ENCODE measurements at regions not wholly inside any gene's neighbourhood (a gene's known extent, or its start where the extent isn't known, plus 50 kb on each side); places are given as distances from the start of the nearest gene placed in this dataset.

DNA sequence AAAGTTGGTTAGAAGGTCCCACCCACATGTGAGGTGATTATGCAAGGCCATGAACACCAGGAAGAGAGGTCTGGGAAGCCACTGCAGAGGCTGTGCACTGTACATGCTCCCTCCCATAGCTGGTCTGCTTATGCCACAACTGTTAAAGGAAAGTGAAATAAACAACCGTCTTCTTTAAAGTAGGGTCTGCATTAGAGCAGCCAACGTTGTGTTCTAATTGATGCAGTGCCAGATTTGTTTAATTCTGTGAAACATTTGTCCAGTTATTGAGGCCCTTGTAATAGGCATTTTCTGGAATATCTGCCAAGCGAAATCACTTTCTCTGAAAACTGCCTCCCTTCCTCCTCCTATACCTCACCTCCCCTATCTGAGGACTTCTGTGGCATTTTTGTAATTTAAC, 224.0 kb upstream of the LNX1 start:
- Histone ChIP-seq H3K4me3 (ENCODE audit: low read depth in 2 of 2, low read length in 2 of 2) (no peak overlapping the region), H3K27ac (ENCODE audit: low read length) (no peak overlapping the region), H3K9me3 (ENCODE audit: control insufficient read depth, insufficient read depth, low read depth, low read length) (no peaks in the 10 kb centered on the region), H3K4me1 (ENCODE audit: control insufficient read depth, insufficient read depth, low read length) (no peaks in the 10 kb centered on the region), H3K27me3 (ENCODE audit: control insufficient read depth, insufficient read depth, low read length) (no peaks in the 10 kb centered on the region), H3K36me3 (ENCODE audit: control insufficient read depth, insufficient read depth, low read length) (no peaks in the 10 kb centered on the region)
- POLR2A ChIA-PET = no interaction called here
- intact Hi-C loops (cut with micrococcal nuclease; ENCODE audit: unreplicated experiment) = no loop called here
- TF ChIP-seq TCF7L2 (IDR thresholded peaks at IDR 0.05; ENCODE audit: low read depth, low read length) = no peak
- no peak for TF ChIP-seq SIN3A (IDR thresholded peaks at IDR 0.05; ENCODE audit: borderline replicate concordance, insufficient read depth, low read depth, low read length)
- TF ChIP-seq, protein P1, sequence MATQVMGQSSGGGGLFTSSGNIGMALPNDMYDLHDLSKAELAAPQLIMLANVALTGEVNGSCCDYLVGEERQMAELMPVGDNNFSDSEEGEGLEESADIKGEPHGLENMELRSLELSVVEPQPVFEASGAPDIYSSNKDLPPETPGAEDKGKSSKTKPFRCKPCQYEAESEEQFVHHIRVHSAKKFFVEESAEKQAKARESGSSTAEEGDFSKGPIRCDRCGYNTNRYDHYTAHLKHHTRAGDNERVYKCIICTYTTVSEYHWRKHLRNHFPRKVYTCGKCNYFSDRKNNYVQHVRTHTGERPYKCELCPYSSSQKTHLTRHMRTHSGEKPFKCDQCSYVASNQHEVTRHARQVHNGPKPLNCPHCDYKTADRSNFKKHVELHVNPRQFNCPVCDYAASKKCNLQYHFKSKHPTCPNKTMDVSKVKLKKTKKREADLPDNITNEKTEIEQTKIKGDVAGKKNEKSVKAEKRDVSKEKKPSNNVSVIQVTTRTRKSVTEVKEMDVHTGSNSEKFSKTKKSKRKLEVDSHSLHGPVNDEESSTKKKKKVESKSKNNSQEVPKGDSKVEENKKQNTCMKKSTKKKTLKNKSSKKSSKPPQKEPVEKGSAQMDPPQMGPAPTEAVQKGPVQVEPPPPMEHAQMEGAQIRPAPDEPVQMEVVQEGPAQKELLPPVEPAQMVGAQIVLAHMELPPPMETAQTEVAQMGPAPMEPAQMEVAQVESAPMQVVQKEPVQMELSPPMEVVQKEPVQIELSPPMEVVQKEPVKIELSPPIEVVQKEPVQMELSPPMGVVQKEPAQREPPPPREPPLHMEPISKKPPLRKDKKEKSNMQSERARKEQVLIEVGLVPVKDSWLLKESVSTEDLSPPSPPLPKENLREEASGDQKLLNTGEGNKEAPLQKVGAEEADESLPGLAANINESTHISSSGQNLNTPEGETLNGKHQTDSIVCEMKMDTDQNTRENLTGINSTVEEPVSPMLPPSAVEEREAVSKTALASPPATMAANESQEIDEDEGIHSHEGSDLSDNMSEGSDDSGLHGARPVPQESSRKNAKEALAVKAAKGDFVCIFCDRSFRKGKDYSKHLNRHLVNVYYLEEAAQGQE (IDR thresholded peaks at IDR 0.05; ENCODE audit: insufficient read depth in 1 of 2, low read depth in 2 of 2, low read length in 1 of 2) = no peak
- no peak for TF ChIP-seq POLR2AphosphoS5 (IDR thresholded peaks at IDR 0.05; ENCODE audit: low read depth, low read length)
- TF ChIP-seq, protein P2, sequence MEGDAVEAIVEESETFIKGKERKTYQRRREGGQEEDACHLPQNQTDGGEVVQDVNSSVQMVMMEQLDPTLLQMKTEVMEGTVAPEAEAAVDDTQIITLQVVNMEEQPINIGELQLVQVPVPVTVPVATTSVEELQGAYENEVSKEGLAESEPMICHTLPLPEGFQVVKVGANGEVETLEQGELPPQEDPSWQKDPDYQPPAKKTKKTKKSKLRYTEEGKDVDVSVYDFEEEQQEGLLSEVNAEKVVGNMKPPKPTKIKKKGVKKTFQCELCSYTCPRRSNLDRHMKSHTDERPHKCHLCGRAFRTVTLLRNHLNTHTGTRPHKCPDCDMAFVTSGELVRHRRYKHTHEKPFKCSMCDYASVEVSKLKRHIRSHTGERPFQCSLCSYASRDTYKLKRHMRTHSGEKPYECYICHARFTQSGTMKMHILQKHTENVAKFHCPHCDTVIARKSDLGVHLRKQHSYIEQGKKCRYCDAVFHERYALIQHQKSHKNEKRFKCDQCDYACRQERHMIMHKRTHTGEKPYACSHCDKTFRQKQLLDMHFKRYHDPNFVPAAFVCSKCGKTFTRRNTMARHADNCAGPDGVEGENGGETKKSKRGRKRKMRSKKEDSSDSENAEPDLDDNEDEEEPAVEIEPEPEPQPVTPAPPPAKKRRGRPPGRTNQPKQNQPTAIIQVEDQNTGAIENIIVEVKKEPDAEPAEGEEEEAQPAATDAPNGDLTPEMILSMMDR (IDR thresholded peaks at IDR 0.05) = no peak
- CTCF ChIA-PET = no interaction called here
- no TSS peak for BruUV-seq (replicated peaks)
- no peak for DNase-seq (ENCODE audit: low read depth, low spot score)
- ATAC-seq = no peak
- in situ Hi-C loops (cut with HindIII; ENCODE audit: low pct_unique_long_range_greater_than_20kb, low sequenced_read_pairs) = no loop called here

DNA sequence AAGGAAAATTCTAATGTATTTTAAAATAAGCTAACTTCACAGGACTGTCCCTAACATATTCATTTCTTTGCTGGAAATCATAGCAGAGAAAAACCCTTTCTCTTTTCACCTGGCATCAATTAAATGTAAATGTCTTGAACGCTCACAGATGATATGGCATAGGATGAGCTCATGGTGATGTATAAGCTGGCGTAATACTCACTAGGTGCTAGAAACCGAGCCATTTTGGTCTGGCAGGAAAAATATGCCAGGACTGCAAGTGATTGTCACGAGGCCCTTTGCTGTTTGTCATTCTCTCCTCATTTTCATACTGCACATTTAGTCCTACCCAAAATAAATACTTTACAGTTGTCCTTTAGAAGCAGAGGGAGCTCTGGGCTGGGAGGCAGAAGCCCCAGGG, 222.7 kb upstream of the LNX1 start:
- no peaks in the 10 kb centered on the region for H3K9me3 ChIP-seq (ENCODE audit: control insufficient read depth, insufficient read depth, low read depth, low read length)
- TF ChIP-seq, protein P1 (IDR thresholded peaks at IDR 0.05; ENCODE audit: insufficient read depth in 1 of 2, low read depth in 2 of 2, low read length in 1 of 2) = no peak
- no peak for TF ChIP-seq SIN3A (IDR thresholded peaks at IDR 0.05; ENCODE audit: borderline replicate concordance, insufficient read depth, low read depth, low read length)
- TF ChIP-seq, protein P2 (IDR thresholded peaks at IDR 0.05) = no peak
- no peak for TF ChIP-seq TCF7L2 (IDR thresholded peaks at IDR 0.05; ENCODE audit: low read depth, low read length)
- no peak for TF ChIP-seq POLR2AphosphoS5 (IDR thresholded peaks at IDR 0.05; ENCODE audit: low read depth, low read length)
- POLR2A ChIA-PET = no interaction called here
- H3K27ac ChIP-seq (ENCODE audit: low read length) = no peak overlapping the region
- H3K4me1 ChIP-seq (ENCODE audit: control insufficient read depth, insufficient read depth, low read length) = no peaks in the 10 kb centered on the region
- in situ Hi-C loops (cut with HindIII; ENCODE audit: low pct_unique_long_range_greater_than_20kb, low sequenced_read_pairs) = no loop called here
- no TSS peak for BruUV-seq (replicated peaks)
- CTCF ChIA-PET = interaction anchor here (0.5 kb wide), 1 partner anchor 864 kb away, joined by 12 read pairs; no protein-coding TSS in a partner anchor
- H3K4me3 ChIP-seq (ENCODE audit: low read depth in 2 of 2, low read length in 2 of 2) = no peak overlapping the region
- intact Hi-C loops (cut with micrococcal nuclease; ENCODE audit: unreplicated experiment) = no loop called here
- H3K27me3 ChIP-seq (ENCODE audit: control insufficient read depth, insufficient read depth, low read length) = no peaks in the 10 kb centered on the region
- no peak for DNase-seq (ENCODE audit: low read depth, low spot score)
- no peak for ATAC-seq
- H3K36me3 ChIP-seq (ENCODE audit: control insufficient read depth, insufficient read depth, low read length) = no peaks in the 10 kb centered on the region

All from Panc1 (cell line).